Activated CD8-positive, alpha-beta T cell treated with anti-CD3 and anti-CD28 coated beads for 36 hours (primary cell): ENCODE measurements at regions not wholly inside any gene's neighbourhood (a gene's known extent, or its start where the extent isn't known, plus 50 kb on each side); places are given as distances from the start of the nearest gene placed in this dataset.

ENCODE experiments used
- ATAC-seq: fragments of 200-7000 bp; cut with Tn5 transposase; one replicate; pipeline ENCODE4 v1.10.0; 2021; ENCODE audit warnings: mild to moderate bottlenecking, moderate library complexity
- CTCF ChIA-PET: fragments of 350-600 bp; sonication (Branson Sonifier 250); formaldehyde crosslinking; loops from one replicate; lab custom pipeline; 2021; ENCODE audit warnings: antibody characterized with exemption; lab: Charles Lee
- POLR2A ChIA-PET: fragments of 350-600 bp; sonication (Branson Sonifier 250); formaldehyde crosslinking; loops from one replicate; lab custom pipeline; 2021; ENCODE audit warnings: antibody characterized with exemption; lab: Charles Lee
- DNase-seq: peaks from one replicate; pipeline ENCODE4 v3.0.0-alpha.2; 2020
- H3K27ac Mint-ChIP-seq: one replicate; pipeline ENCODE4 v1.8.0; 2021; ENCODE audit warnings: mild to moderate bottlenecking, mixed read lengths
- H3K27me3 Mint-ChIP-seq: one replicate; pipeline ENCODE4 v1.8.0; 2021; ENCODE audit warnings: mixed read lengths
- H3K36me3 Mint-ChIP-seq: one replicate; pipeline ENCODE4 v1.8.0; 2021; ENCODE audit warnings: low read depth, mixed read lengths
- H3K4me1 Mint-ChIP-seq: one replicate; pipeline ENCODE4 v1.8.0; 2021; ENCODE audit warnings: low read depth, mixed read lengths
- H3K4me3 Mint-ChIP-seq: one replicate; pipeline ENCODE4 v1.8.0; 2021; ENCODE audit warnings: mild to moderate bottlenecking, moderate library complexity, mixed read lengths
- H3K9me3 Mint-ChIP-seq: one replicate; pipeline ENCODE4 v1.8.0; 2021; ENCODE audit warnings: mixed read lengths
- intact Hi-C: fragments of 100-400 bp; cut with micrococcal nuclease; formaldehyde crosslinking; loops from one replicate; pipeline ENCODE4 v1.10.0; 2022
- TF ChIP-seq, protein P1 (sequence below): fragments of 200-600 bp; IDR thresholded peaks from one replicate; pipeline ENCODE4 v1.8.0; 2022; ENCODE audit warnings: antibody characterized with exemption, mild to moderate bottlenecking

DNA sequence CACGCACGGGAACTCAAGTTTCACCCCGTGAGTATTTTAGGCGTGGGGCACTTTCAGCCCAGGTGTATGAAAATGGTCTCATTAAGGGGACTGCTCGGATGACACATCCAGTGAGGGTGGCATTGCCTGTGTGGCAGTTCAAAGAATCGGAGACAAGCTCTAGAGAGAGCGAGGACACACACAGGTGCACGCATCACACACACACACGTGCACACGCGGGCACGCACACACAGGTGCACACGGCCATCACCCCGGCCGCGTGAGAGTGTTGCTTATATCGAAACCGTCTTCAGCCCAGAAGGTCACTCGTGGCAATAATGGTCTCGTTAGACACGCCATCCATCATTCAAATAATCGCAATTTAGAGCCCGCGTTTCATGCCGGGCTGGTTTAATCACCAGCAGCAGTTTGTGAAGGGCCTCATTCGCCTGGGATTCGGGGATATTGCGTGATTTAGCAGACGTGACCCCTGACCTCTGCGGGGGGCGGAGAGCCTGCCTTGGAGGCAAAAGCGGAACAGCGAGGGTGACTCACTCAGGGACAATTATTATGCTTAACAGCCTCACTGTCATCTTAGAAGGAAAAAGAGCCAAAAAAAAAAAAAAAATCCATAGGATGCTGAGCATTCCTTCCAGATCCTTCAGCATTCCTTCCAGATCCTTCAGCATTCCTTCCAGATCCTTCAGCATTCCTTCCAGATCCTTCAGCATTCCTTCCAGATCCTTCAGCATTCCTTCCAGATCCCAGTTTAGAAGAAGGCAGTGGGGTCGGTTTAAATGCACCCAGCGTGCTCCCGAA, 89.4 kb upstream of the PPP2R3B start:
- ChIA-PET POLR2A (no interaction called here), CTCF (no interaction called here)
- TF ChIP-seq, protein P1, sequence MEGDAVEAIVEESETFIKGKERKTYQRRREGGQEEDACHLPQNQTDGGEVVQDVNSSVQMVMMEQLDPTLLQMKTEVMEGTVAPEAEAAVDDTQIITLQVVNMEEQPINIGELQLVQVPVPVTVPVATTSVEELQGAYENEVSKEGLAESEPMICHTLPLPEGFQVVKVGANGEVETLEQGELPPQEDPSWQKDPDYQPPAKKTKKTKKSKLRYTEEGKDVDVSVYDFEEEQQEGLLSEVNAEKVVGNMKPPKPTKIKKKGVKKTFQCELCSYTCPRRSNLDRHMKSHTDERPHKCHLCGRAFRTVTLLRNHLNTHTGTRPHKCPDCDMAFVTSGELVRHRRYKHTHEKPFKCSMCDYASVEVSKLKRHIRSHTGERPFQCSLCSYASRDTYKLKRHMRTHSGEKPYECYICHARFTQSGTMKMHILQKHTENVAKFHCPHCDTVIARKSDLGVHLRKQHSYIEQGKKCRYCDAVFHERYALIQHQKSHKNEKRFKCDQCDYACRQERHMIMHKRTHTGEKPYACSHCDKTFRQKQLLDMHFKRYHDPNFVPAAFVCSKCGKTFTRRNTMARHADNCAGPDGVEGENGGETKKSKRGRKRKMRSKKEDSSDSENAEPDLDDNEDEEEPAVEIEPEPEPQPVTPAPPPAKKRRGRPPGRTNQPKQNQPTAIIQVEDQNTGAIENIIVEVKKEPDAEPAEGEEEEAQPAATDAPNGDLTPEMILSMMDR: no peak
- Mint-ChIP-seq H3K27ac (no peak overlapping the region), H3K36me3 (no peaks in the 10 kb centered on the region), H3K9me3 (peaks cover 4% of the 10 kb centered on the region), H3K4me3 (no peak overlapping the region), H3K4me1 (no peaks in the 10 kb centered on the region), H3K27me3 (peaks cover 3% of the 10 kb centered on the region)
- intact Hi-C loops: no loop called here
- ATAC-seq (no peak), DNase-seq (no peak)

DNA sequence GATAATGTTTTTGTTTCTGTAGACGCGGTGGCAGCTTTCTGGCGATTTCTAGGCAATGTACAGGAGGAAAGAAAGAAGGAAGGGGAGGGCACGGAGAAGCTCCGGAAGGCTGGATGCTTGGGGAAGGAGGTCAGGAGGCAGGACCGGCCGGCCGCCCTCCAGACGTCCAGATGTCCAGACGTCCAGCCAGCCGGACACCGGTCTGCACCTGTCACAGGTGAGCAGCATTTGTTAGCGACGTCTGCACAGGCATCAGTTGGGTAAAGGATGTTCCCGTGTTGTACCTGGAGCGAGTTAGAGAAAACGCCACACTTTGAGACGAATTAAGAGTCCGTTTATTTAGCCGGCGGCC, 90.0 kb upstream of the PPP2R3B start:
- Mint-ChIP-seq H3K4me3 (no peak overlapping the region), H3K9me3 (peaks cover 4% of the 10 kb centered on the region), H3K4me1 (no peaks in the 10 kb centered on the region), H3K36me3 (no peaks in the 10 kb centered on the region), H3K27me3 (peaks cover 3% of the 10 kb centered on the region), H3K27ac (no peak overlapping the region)
- intact Hi-C loops: no loop called here
- TF ChIP-seq, protein P1: no peak
- DNase-seq (no peak), ATAC-seq (no peak)
- ChIA-PET CTCF (no interaction called here), POLR2A (no interaction called here)

DNA sequence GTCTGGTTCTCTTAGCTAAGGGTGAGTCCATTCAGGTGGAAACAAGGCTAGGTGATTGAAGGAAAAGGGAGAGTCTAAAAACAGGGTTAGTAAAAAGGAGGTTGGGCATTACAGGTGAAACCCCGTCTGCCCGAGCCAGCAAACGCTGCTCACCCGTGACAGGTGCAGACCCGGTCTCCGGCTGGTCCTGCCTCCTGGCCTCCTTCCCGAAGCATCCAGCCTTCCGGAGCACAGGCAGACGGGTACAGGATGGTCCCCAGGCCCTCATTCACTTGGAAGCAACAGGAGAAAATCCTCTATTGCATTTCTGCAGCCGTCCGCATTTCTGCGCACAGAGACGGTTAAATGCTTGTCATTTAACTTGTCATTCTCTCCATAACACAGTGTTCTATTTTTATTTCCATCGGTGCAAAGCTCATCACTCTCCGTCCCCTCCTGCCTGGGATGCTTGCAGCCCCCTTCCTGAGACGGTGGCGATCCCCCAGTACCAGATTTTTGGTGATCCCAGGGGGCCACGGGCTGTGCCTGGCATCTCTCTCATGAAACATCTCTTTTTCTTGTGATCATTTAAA, 90.8 kb upstream of the PPP2R3B start:
- no peak overlapping the region for H3K4me3 Mint-ChIP-seq
- no peaks in the 10 kb centered on the region for H3K4me1 Mint-ChIP-seq
- H3K9me3 Mint-ChIP-seq: peaks cover 4% of the 10 kb centered on the region
- H3K27ac Mint-ChIP-seq: no peak overlapping the region
- TF ChIP-seq, protein P1: no peak
- intact Hi-C loops: no loop called here
- ATAC-seq (no peak), DNase-seq (no peak)
- no peaks in the 10 kb centered on the region for H3K36me3 Mint-ChIP-seq
- ChIA-PET POLR2A (no interaction called here), CTCF (no interaction called here)
- peaks cover 3% of the 10 kb centered on the region for H3K27me3 Mint-ChIP-seq

DNA sequence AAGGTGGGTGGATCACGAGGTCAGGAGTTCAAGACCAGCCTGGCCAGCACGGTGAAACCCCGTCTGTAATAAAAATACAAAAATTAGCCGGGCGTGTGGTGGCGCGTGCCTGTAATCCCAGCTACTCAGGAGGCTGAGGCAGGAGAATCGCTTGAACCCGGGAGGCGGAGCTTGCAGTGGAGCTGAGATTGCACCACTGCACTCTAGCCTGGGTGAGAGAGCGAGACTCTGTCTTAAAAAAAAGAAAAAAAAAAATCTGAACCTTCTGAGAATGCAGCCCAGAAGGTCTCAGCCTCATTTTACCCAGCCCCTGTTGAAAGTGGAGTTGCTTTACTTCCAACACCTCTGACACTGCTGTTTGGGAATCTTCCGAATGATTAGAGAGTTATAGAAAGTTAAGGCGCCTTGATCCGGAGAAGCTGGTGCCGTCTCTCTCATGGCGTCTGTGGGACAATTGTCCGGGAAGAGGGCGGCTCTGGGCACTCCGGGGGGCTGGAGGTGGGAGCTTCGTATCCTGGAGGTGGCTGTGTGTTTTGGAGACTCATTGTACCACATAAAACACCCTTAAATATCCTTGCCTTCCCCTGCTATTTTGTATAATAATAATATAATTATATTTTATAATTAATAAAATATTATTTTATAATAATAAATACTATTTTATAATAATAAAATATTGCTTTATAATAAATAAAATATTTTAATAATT, 92.7 kb upstream of the PPP2R3B start:
- DNase-seq (peak; percentile 21), ATAC-seq (peak; percentile 37)
- Mint-ChIP-seq H3K27me3 (peaks cover 3% of the 10 kb centered on the region), H3K27ac (no peak overlapping the region), H3K4me3 (no peak overlapping the region), H3K36me3 (no peaks in the 10 kb centered on the region), H3K9me3 (no peaks in the 10 kb centered on the region), H3K4me1 (no peaks in the 10 kb centered on the region)
- TF ChIP-seq, protein P1: no peak
- intact Hi-C loops: no loop called here
- CTCF ChIA-PET: no interaction called here
- POLR2A ChIA-PET: no interaction called here

DNA sequence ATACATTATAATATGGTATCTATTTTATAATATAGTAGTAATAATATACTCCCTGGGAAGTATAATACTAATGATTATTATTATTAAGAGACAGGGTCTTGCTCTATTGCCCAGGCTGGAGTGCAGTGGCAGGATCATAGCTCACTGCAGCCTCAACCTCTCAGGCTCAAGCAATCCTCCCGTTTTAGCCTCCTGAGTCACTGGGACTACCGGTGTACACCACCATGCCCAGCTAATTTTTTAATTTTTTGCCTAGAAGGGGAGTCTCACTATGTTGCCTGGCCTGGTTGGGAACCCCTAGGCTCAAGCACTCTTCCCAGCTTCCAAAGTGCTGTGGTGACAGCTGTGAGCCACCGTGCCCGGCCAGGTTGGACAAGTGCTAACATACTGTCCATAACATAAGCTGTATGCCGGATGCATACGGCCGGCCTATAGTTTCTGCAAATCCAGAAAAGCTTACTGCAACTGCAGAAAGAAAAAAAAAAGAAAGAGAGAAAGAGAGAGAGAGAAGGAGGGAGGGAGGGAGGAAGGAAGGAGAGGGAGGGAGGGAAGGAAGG, 94.2 kb upstream of the PPP2R3B start:
- intact Hi-C loops: no loop called here
- Mint-ChIP-seq H3K36me3 (no peaks in the 10 kb centered on the region), H3K27me3 (peaks cover 3% of the 10 kb centered on the region), H3K4me3 (no peak overlapping the region), H3K27ac (no peak overlapping the region), H3K4me1 (no peaks in the 10 kb centered on the region), H3K9me3 (no peaks in the 10 kb centered on the region)
- ATAC-seq: peak; percentile 39
- POLR2A ChIA-PET: no interaction called here
- TF ChIP-seq, protein P1: no peak
- CTCF ChIA-PET: no interaction called here
- peak; percentile 22 for DNase-seq
